ENCODE measurements at regions not wholly inside any gene's neighbourhood (a gene's known extent, or its start where the extent isn't known, plus 50 kb on each side); places are given as distances from the start of the nearest gene placed in this dataset.

- no peak for DNase-seq
Observed at GRCh38 chr6:147870506-147871110, 362.1 kb downstream of the SAMD5 start.

- no peak for DNase-seq
Observed at GRCh38 chr6:147872002-147872401, 363.5 kb downstream of the SAMD5 start.

GRCh38 chr6:147873816-147874215 lies 365.3 kb downstream of the SAMD5 start:
- DNase-seq = no peak

GRCh38 chr6:147874322-147874721 lies 365.8 kb downstream of the SAMD5 start:
- DNase-seq = no peak

GRCh38 chr6:147879031-147879580 lies 370.6 kb downstream of the SAMD5 start:
- DNase-seq = no peak

- DNase-seq = no peak
Observed at GRCh38 chr6:147881432-147881831, 372.9 kb downstream of the SAMD5 start.

GRCh38 chr6:147888374-147888773 lies 379.9 kb downstream of the SAMD5 start:
- DNase-seq = no peak

- DNase-seq = no peak
Observed at GRCh38 chr6:147891671-147892070, 383.2 kb downstream of the SAMD5 start.

GRCh38 chr6:147892476-147892875 lies 384.0 kb downstream of the SAMD5 start:
- DNase-seq = no peak

- DNase-seq = no peak
Observed at GRCh38 chr6:147895272-147895671, 386.8 kb downstream of the SAMD5 start.

- DNase-seq = no peak
Observed at GRCh38 chr6:147900247-147900830, 391.8 kb downstream of the SAMD5 start.

- no peak for DNase-seq
Observed at GRCh38 chr6:147903321-147903720, 394.8 kb downstream of the SAMD5 start.

GRCh38 chr6:147903931-147904330 lies 395.4 kb downstream of the SAMD5 start:
- no peak for DNase-seq

- DNase-seq = no peak
Observed at GRCh38 chr6:147904416-147904815, 395.9 kb downstream of the SAMD5 start.

- no peak for DNase-seq
Observed at GRCh38 chr6:147905711-147906110, 397.2 kb downstream of the SAMD5 start.

- no peak for DNase-seq
Observed at GRCh38 chr6:147906361-147906760, 397.9 kb downstream of the SAMD5 start.

GRCh38 chr6:147909640-147910039 lies 401.1 kb downstream of the SAMD5 start:
- DNase-seq = no peak

GRCh38 chr6:147910281-147910680 lies 401.8 kb downstream of the SAMD5 start:
- DNase-seq = no peak

GRCh38 chr6:147911057-147911456 lies 402.6 kb downstream of the SAMD5 start:
- no peak for DNase-seq

GRCh38 chr6:147911686-147912085 lies 403.2 kb downstream of the SAMD5 start:
- no peak for DNase-seq

- DNase-seq = no peak
Observed at GRCh38 chr6:147922799-147923198, 414.3 kb downstream of the SAMD5 start.

- DNase-seq = no peak
Observed at GRCh38 chr6:147924598-147924997, 416.1 kb downstream of the SAMD5 start.

- DNase-seq = no peak
Observed at GRCh38 chr6:147925826-147926225, 416.8 kb upstream of the SASH1 start.

- no peak for DNase-seq
Observed at GRCh38 chr6:147930745-147931144, 411.9 kb upstream of the SASH1 start.

- DNase-seq = no peak
Observed at GRCh38 chr6:147933224-147933623, 409.4 kb upstream of the SASH1 start.
